ENCODE measurements at regions not wholly inside any gene's neighbourhood (a gene's known extent, or its start where the extent isn't known, plus 50 kb on each side); places are given as distances from the start of the nearest gene placed in this dataset.

DNA sequence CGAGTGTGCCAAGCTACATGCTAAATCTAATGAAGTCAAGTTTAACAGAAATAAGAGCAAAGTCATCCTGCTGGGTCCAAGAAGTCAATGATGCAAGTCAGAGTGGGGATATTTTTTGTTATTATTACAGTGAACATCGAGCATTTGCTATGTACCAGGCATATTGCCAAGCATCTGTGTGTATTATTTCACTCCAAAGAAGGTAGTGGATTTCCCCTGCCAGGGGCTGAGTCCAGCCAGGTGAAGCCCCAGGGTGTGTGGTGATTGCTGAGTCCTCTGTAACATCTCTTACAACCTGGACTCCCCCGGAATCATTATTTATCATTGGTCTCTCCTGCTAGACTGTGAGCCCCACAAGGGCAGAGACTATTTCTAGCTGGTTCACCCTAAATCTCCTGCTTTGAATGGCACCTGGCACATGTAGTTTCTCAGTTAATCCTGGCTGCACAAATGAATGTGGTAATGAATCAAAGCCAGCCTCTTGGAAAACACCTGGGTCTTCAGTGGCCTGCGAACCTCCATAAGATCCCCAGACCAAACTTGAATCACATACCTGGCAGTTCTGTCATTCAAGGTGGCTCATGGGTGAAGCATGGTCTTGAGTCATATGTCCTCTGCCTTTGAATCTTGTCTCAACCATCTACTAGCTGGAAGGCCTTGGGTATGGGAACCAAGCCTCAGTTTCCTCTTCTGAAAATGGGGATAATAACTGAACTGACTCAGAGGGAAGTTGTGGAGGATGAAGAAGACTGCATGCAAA is 549.2 kb downstream of the MIAT start:
- DNase-seq (ENCODE audit: low spot score in 2 of 2) (no peak), FAIRE-seq (no peak)

DNA sequence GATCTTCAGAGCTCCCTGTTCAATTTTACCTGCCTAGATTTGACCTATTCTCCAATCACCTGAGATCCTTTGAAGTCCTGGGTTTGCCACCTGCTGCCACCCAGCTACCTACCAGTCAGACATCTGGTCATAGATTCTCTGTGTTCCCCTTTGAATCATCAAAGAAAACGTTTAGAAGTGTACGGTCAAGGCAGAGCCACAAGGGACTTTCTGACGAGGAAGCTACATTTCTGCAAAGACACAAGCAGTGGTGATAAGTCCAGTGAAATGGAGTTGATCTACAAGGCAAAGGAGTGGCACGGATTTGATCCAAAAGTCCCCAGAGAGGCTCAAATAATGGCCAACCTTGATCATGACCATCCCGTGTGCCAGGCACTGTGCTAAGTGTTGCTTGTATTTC is 549.9 kb downstream of the MIAT start:
- no peak for FAIRE-seq
- no peak for DNase-seq (ENCODE audit: low spot score in 2 of 2)

DNA sequence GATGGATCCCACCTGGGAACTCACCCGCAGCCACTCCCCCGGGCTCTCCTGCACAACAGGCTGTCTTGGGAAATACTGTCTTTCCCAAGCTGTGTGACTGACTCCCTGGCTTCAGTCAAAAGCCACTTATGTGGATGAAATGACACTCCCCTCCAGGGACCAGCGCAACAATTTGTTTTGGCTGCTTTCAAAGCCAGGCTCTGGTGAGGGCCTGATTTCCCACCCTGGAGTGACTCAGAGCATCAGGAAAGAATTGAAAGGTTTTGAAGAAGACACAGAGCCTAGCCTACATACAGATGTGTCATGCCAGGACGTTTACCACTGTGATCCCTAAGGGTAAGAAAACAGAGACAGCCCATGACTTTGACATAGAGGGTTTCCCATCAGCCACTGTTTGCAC is 550.5 kb downstream of the MIAT start:
- FAIRE-seq: no peak

DNA sequence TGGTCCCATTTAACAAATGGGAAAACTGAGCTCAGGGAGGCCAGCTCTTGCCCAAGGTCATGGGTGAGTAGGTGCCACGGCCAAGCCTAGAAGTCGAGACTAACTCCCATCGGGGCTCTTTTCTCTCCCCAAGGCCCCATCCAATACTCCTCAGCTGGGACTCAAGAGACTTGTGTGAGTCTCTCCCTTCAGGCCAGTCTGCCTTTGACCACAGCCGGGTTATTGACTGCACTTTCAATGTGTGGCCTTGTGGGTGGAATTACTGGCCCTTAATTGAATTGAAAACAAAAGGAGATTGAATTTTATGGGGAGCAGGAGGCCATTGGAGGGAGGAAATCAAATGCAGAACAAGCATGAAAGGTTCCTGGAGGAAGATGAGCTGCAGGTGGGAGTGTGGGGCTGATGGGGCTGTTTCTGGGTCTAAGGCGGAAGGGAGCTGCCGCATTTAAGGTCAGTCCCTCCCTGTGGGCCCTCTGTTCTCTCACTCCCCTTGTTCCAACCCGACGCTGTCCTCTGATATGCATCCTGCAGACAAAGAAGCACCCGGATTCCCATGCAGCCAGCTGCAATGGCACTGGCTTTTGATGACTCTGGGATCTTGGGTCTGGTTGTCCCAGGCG is 552.8 kb downstream of the MIAT start:
- FAIRE-seq: no peak
- DNase-seq (ENCODE audit: low spot score in 2 of 2): no peak

More for the DNA sequence above, 550.5 kb downstream of the MIAT start:
- no peak for DNase-seq (ENCODE audit: low spot score in 2 of 2)

DNA sequence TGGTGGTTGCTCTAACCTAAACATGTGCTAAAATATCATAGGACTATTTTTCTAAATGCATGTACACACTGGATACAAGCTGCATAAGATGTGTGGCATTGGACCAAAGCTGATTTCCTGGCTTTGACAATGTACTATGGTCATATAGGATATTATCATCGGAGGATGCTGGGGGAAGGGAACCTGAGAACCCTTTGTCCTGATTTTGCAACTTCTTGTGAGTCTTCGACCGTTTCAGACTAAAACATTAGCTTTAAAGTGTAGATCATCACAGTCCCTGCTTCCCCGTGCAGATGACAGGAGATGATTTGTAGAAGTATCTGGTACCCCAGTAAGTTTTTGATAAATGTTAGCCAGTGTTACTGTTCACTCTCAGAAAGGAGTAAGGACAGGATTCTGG is 554.7 kb downstream of the MIAT start:
- DNase-seq (ENCODE audit: low spot score in 2 of 2) (no peak), FAIRE-seq (no peak)

DNA sequence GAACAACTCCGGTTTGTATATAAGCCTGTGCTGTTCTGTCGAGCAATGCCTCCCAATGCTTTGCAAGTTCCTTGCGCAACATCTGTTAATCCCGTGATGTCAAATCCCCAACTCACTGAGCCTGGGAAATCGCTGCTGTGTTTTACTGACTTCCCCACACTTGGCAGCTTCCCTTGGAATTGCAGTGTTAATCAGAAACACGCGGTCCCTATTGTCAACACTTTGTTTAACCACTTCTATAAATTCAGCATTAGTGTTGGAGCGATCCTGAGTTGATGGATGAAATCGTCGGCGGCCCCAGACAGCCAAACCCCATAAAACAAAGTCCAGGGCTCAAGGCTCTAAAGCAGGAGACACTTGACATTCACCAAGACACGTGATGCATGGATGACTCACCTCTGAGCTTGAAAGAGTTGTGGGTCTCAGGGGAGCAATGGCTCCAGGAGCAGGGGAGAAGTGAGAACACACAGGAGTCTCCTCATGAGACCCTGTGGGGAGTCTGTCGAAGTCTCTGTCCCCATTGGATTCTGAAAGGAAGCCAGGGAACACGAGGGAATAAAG is 555.3 kb downstream of the MIAT start:
- no peak for DNase-seq (ENCODE audit: low spot score in 2 of 2)
- no peak for FAIRE-seq

DNA sequence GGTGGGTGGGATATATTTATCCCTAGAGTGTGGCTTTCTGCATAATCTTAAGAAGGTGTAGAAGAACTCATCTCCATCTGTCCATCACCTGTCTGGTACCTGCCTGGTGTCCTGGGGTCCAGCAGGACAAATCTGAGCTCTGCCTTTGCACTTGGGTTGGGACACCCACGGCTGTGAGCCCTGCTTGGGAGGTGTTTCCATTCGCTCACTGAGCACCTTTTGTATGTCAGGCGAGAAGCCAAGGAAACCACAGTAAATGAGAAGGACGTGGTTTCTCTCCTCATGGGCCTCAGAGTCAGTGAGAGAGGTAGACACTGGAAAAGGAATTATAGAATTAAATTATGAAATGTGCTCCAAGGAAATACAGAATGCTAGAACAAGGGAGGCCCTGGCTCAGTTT is 555.9 kb downstream of the MIAT start:
- FAIRE-seq (no peak), DNase-seq (ENCODE audit: low spot score in 2 of 2) (no peak)

DNA sequence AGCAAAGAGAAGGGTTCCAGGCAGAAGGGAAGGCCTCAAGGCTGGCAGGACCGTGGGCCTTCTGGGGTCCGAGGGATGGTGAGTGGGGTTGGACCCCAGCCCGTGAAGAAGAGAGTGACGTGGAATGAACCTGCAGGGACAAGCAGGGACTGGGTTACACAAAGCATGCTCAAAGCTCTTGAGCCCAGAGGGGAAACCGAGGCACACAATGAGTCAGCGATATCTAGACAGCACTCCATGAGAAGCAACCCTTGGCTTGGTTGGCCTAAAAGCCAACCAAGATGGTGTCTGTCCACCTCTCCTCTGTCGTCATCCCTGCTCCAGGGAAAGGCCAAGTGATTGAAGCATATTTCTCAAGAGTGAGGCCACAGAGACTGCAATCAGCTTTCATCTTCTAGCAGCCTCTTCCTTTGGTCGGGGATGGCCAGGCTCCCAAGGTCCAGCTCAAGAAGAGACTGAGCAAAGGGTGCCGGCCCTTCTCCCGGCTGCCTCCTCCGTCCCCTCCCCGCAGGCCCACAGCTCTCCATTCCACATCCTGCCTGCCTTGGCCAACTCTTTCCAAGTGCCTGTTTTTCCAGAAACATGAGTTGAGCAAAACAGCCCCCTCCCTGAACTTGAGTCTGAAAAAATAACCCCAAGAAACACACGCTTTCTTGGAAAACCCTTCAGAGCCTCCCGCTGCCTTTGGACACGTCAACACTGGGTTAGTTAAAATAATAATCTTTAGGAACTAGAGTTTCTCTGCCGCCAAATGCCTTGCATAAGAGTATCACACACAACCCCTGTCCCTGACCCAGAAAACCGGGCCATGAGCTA is 556.6 kb downstream of the MIAT start:
- DNase-seq (ENCODE audit: low spot score in 2 of 2): no peak
- no peak for FAIRE-seq

DNA sequence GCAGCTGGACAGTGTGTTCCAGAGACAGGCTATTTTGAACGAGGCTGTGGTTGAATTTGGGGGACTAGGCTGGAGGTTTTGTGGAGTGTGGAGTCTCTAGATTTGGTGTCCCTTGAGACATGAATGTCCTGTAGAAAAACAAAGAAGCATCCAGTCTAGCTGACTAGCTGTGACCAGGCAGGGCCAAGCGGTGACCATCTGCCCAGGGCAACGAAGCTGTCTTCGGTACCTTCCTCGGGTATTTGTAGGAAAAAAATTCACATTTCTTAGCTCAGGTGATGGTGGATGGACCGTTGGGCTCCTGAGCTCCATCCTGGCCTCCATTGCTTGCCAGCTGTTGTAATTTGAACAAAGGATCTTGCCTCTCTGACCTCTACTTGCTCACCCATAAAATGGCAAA is 557.3 kb downstream of the MIAT start:
- no peak for DNase-seq (ENCODE audit: low spot score in 2 of 2)
- FAIRE-seq: no peak

DNA sequence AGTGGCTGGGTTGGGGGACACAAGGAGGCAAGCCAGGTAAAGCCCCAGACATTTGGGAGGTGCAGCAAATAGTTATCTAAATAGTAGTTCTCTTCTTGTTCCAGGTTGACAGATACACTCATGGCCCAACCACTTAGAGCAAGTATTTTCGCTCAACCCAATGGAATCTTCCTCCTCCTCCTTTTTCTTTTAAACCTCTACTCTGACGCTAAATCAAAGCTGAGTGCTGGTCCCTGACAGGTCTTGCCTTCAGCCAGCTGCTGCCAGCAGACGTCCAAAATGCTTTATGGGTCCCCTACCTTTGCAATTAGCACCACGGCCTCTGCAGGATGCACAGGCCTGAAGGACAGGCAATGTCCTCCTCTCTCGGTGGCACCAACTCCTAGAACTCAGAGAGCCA is 558.5 kb downstream of the MIAT start:
- FAIRE-seq (no peak), DNase-seq (ENCODE audit: low spot score in 2 of 2) (no peak)

DNA sequence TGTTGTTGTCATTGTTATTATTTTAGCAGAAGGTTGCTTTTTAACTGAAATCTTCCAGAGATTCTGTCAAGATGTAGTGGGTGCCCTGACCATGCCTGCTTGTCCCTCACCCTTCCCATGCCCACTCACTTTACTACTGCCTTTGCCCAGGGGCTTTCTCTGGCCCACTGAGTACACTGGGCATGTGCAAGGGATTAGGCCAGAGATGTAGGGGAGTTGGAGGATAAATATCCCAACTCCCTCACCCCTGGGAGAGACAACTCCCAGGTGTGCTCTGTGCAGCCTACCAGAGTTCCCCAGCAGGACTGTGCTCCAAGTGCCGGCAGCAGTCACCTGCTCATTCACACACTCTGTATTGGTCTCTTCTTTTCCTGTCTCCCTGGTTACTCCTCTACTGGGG is 559.1 kb downstream of the MIAT start:
- no peak for FAIRE-seq

DNA sequence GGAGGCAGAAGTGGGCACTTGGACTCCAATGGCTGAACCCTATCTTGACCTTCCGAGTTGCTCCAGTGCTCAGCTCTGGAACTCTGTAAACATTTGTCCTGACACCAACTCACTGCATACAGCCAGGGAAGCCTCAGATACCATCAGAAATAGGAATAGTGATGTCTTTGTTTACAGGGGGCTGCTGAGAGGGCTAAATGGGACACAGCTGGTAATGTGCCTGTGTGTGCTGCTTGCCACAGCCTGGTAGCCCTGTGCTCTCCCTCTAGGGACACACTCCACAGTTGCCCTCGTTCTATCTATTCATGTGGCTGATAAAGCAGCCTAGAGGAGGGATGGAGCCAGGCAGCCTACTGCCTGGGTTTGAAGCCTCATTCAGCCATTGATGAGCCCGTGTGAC is 559.8 kb downstream of the MIAT start:
- no peak for DNase-seq (ENCODE audit: low spot score in 2 of 2)
- no peak for FAIRE-seq

More for the DNA sequence above, 559.1 kb downstream of the MIAT start:
- no peak for DNase-seq (ENCODE audit: low spot score in 2 of 2)

DNA sequence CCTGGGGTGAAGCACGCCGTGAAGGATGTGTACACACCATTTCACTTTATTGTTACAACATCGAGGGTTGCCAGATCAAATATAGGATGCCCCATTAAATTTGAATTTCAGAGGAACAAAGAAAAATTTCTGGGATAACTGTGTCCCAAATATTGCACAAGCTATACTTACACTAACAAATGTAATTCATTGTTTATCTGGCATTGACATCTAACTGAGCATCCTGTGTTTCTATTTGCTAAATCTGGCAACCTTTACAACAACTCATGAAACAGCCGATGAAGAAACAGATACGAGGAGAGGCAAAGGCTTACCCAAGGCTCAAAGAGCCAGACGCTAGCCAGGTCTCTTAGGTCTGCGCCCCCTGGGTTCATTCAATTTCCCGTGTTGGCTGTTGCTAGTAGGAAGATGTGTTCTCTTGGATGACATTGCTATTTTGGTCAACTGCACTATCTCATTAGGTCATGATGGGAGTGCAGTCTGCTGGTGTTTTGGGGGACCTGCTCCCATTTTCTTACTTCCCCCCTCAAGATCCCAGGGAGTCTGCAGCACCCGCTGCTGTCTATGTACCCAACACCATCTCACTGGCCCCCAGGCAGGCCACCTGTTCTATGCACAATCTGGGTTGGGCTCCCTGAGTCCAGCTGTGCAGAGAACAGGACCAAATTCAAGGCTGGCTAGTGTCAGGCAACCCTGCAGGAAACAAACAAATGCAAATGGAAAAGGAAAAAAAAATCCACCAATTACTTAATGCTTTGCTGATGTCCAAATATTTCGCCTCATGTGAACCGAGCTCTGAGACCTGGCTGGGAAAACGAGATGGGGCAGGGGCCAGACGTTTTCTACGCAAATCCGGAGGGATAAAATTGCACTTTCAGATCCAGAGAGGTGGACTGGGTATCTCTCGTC is 560.9 kb downstream of the MIAT start:
- DNase-seq (ENCODE audit: low spot score in 2 of 2): no peak
- FAIRE-seq: no peak

DNA sequence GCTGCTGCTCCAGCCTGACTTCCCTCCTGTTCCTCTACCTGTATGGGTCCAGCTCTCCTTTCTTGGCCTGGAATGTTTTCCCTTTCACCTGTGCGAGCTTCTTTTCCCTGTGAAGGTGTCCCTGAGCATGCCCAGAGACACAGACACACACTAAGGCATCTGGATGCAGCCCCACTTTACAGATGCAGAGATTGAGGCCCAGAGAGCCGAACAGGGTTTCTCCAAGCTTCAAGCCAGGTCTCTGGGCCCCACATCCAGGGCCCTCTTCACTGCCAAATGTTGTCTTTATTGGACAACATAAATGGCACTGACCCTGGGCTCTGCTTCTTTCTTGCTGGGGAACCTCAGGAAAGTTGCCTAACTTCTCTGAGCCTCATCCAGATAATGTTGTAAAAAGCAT is 561.6 kb downstream of the MIAT start:
- no peak for DNase-seq (ENCODE audit: low spot score in 2 of 2)
- FAIRE-seq: no peak

DNA sequence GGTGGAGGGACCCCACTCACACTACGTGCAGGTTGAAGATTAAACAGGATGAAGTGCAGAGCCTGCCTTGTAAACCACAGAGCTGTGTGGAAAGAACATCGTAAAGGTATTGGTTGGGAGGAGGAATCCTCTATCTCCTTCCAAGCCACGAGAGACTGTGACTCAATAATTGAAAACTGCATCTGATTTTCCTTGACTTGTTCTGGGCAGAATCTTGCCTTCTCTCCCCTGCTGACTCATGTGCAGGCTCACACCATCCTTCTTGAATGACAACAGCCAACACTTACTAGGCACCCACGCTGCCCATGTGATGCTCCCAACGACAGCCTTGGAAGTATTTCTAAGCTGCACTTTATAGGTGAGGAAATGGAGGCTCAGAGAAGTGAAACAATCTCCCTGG is 563.0 kb downstream of the MIAT start:
- no peak for FAIRE-seq
- DNase-seq (ENCODE audit: low spot score in 2 of 2): no peak

DNA sequence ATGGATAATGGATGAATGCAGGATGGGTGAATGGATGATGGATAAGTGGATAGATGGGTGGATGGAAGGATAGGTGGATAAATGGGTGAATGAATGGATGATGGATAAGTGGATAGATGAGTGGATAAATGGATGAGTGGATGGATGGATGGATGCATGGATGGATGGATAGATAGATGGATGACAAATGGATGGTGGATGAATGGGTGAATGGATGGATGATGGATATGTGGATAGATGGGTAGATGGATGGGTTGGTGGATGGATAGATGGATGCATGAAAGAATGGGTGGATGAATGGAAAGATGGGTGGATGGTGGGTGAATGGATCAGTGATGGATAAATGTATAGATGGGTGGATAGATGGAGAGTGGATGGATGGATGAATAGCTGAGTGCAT is 564.8 kb downstream of the MIAT start:
- no peak for DNase-seq (ENCODE audit: low spot score in 2 of 2)
- FAIRE-seq: no peak

DNA sequence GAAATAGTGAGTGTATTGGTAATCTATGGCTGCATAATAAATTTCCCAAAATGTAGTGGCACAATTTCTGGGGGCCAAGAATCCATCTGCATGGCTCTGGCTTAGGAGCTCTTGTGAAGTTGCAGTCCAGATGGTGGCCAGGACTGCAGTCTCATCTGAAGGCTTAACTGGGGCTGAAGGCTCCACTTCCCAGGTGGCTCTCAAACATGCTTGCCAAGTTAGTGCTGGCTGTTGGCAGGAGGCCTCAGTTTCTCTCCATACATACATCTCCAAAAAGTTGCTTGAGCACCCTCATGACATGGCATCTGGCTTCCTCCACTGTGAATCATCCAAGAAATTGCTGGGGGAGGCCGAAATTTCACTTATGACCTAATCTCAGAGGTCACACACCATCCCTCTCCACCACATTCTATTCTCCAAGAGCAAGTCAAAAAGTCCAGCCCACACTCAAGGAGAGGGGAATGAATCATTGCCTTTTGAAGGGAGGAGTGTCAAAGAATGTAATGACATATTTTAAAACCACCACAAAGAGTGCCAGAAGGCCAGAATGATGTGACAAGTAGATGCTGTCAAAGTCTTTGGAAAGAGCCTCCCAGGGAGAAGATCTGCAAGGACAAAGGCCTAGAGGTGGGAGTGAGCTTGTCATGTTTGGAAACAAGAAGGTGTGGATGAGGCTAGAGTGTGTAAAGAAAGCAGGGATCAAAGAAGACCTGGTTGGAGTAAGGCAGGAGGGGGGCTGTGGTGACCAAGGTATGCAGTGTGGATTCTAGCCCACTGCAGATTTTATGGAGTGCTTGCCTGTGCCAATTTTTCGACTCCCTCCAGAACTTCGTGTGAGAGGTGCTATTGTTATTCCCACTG is 566.2 kb downstream of the MIAT start:
- DNase-seq (ENCODE audit: low spot score in 2 of 2) (no peak), FAIRE-seq (no peak)

DNA sequence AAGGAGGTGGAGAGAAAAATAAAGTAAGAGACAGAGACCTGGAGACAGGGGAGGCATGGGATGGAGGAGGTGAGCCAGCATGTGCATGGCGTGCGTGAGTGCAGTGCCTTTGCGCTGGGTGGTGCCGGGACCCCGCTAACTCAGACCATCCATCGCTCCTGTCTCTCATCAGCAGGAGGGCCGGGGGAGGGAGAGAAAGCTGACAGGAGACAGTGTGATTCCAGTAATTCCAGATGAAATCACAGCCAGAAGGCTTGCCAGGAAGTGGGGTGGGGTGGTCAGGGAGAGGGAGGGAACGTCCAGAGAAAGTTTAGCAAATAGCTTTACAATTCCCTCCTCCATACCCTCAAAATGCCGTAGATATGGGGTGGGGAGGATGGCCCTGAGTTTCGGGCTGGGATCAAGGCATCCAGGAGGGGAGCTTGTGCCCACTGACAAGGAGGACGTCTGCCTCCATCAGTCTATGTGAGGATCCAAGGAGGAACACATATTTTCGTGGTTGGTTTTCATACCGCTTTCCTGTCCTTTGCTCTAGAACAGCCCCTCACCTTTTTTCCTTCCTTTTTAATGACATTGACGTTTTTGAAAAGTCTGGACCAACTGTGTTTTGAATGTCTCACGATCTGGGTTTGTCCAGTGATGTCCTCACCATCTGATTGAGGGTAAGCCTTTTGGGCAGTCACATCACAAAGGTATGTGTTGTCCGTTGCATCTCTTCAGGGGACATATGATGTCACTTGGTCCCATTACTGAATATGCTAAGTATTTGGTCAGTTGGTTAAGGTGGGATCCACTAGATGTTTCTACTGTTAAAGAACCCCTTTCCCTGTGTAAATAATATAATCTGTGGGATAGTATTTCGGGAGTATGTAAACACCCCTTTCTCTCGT is 567.3 kb downstream of the MIAT start:
- no peak for FAIRE-seq
- DNase-seq (ENCODE audit: low spot score in 2 of 2): no peak

Measured in frontal cortex (tissue), 3 donors.